GM18909 (cell line): ENCODE measurements at regions not wholly inside any gene's neighbourhood (a gene's known extent, or its start where the extent isn't known, plus 50 kb on each side); places are given as distances from the start of the nearest gene placed in this dataset.
"Not testable (repeated sequence)": the region's sequence is repeated elsewhere in the genome, so short reads cannot be mapped to it uniquely, and the experiment has no call there.

Experiments
- ATAC-seq: cut with Tn5 transposase; IDR thresholded peaks from one replicate; pipeline ENCODE4 v1.9.1; 2021; ENCODE audit warnings: mild to moderate bottlenecking; ENCODE audit not compliant: unreplicated experiment, poor library complexity

DNA sequence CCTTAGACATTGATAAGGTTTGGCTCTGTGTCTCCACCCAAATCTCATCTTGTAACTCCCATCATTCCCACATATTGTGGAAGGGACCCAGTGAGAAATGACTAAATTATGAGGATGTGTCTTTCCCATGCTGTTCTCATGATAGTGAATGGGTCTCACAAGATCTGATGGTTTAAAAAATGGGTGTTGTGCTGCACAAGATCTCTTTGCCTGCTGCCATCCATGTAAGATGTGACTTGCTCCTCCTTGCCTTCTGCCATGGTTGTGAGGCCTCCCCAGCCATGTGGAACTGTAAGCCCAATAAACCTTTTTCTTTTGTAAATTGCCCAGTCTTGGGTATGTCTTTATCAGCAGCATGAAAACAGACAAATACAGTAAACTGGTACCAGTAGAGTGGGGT lies 206.1 kb upstream of the KCND2 start:
- ATAC-seq = not testable (repeated sequence)

DNA sequence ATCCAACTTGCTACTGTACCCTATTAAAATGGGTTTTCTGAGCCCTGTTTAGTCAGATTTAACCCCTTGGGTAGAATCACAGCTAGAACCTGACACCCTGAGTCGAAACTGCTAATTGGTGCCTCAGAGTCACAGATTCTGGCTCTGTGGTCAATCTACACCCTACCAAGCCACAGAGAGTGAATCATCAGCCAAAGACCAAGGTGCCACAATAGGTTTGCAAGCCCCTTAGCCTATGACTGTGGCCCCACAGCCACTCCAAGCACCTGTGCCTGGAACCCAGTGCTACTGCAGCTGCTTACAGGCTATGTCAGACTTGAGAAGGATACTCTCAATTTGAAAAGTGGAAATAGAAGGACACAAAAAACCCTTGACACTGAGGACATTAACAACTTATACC lies 202.8 kb upstream of the KCND2 start:
- no peak for ATAC-seq

DNA sequence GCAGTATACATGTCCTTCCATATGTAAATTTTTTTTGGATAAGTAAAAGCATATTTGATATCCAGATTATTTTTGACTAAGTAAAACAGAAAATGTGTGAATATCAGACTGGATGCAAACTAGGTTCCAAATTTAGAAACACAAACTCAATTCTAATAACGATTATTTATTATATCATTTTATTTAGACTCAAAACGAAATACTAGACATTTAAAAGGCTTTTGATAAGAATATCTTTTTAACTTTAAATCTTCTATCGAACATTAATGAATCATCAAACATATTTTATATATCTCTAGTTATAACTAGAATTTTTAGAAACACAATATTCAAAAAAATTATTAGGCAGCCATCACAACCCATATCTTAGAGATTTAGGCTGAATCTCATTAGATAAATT lies 195.2 kb upstream of the KCND2 start:
- ATAC-seq = no peak

DNA sequence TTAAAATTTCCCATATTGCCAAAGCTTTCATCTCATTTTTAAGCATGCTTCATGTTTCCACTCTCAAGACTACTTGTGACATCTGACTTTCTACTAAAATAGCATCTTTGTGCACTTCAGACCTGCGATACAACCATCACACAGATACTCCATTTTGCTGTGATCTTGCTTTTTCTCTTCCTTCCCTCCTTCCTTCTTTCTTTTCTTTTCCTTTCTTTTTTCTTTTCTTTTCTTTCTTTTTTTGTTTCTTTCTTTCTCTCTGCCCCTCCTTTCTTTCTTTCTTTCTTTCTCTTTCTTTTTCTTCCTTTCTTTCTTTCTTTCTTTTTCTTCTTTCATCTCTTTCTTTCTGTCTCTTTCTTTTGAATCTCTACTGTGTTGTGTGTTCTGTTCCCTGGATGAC lies 194.0 kb upstream of the KCND2 start:
- ATAC-seq = no peak

DNA sequence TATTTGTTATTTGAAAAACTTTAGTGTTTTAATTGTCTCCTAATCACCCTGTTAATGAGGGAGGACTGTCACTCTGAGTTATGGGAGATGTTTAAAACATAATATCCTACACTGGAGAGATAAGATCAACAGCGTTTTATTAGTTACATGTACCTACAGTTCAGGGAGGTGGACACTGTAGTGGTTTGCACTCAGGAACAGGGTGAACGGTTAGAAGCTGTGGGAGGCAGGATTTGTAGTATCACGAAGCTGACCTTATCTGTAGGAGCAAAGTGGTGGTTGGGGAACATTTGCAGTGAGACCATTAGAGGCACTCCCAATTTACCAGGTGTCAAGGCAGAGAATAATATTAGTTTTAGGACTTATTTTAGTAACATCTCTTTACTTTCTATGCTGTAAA lies 193.3 kb upstream of the KCND2 start:
- no peak for ATAC-seq

DNA sequence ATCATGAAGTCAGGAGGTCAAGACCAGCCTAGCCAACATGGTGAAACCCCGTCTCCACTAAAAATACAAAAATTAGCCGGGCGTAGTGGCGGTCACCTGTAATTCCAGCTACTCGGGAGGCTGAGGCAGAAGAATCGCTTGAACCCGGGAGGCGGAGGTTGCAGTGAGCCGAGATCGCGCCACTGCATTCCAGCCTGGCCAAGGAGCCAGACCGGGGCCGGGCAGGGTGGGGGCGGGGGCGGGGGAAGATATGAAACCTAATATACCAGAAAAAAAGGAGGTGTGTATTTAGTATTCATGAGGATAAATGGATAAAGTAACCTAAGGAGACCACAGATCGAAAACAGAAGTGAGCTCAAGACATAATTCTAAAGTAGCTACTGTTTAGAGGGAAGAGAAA lies 186.5 kb upstream of the KCND2 start:
- ATAC-seq = not testable (repeated sequence)

DNA sequence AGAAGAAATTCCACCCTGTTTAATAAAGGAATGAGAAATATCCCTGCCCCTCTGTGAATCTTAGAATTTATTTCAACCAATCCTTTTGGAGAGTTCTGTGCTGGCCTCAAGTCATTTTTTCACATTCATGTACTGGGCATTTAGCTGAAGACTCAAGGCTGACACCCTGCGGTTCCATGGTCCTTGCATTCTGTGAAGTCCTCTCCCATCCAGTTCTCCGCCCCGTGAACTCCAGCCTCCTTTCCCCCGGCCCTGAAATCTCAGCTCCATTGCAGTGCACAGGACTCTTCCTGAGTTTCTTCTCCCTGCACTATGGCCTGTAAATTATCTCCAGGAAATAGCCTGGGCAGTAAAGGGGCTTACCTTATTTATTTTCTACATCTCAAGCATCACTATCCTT lies 183.0 kb upstream of the KCND2 start:
- ATAC-seq = no peak

DNA sequence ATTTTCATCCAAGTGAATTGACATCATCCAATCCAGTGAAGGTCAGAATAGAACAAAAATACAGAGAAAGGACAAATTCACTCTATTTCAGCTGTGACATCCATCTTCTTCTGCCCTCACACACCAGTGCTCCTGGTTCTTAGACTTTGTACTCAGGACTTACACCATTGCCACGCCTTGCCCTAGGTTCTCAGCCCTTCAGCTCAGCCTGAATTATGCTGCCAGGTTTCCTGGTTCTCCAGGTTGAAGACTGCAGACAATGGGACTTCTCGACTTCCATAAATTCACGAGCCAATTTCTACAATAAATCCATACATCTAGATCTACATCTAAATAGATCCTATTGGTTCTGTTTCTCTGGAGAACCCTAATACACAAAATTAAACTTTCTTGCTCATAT lies 181.2 kb upstream of the KCND2 start:
- ATAC-seq = no peak

DNA sequence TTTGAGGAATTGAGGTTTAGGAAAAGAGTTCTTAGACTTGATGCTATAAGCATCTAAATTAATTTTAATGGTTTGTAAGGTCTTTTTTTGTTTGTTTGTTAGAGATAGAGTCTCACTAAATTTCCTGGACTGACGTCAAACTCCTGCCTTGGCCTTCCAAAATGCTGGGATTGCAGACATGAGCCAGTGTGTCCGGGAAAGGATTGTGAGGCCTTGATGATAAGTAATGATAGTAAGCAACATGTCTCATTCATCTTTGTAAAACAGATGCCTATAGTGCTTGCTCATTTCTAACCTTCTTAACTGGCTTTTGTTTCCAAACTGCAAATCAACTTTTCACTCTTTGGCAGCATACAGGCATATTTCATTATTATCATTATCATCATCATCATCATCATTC lies 176.0 kb upstream of the KCND2 start:
- no peak for ATAC-seq

DNA sequence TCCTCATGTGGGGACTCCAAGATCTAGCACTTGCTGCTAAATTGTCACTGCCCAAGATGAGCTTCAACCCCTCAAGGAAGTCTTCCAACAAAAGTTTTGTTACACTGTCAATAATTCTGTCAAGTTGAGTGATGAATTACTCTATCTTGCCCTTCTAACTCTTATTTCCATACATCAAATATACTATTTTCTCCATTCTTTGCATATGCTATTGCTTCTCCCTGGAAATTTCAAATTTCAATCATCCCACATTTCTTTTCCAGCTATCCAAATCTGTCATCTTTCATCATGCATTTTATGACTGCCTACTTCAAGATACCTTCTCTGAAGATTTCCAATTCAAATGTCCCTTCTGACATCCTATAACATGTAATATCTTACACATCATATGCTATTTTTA lies 175.2 kb upstream of the KCND2 start:
- ATAC-seq = no peak

DNA sequence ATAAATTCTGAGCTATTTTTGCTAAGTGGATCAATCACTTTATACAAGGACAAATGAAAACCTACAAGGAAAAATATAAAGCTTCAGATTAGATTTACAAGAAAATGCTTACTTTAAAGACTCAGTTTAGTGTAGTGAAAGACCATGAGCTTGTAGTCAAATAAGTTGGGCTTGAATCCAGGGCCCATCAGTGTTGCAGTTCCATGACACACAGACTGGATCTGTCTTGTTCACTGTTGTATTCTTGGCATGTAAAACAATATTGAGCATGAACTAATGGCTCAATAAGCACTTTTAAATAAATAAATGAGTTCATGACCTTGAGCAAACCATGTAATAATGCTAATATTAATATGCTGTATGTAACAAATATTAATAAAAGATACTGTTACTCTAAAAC lies 164.6 kb upstream of the KCND2 start:
- ATAC-seq = no peak

DNA sequence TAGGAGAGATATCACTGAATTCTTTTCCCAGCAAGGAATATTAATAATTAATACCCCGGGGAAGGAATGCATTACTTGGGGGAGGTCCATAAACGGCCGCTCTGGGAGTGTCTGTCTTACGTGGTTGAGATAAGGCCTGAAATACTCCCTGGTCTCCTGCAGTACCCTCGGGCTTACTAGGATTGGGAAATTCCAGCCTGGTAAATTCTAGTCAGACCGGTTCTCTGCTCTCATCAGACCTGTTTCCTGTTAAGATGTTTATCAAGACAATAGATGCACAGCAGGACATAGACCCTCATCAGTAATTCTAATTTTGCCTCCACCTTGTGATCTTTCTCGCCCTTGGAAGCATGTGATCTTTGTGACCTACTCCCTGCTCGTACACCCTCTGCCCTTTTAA lies 162.8 kb upstream of the KCND2 start:
- no peak for ATAC-seq

DNA sequence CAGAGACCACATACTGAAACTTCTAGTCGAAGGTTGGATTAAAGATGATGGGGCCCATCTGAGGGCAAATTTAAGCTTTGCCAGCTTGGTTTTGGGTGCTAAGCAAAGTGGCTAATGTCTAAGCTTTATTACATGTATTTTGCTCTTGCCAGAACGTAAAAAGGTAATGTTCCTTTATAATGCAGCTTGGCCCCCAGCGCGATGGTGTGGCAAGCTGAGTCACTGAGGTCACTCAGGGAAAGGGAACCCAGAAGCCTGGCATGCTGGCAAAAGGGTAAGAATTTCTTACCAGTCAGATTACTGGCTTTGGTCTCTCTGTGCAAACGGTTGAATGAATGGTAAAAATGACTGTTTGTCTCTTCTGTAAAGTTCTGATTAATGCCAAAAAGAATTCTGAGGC lies 158.3 kb upstream of the KCND2 start:
- ATAC-seq = no peak

DNA sequence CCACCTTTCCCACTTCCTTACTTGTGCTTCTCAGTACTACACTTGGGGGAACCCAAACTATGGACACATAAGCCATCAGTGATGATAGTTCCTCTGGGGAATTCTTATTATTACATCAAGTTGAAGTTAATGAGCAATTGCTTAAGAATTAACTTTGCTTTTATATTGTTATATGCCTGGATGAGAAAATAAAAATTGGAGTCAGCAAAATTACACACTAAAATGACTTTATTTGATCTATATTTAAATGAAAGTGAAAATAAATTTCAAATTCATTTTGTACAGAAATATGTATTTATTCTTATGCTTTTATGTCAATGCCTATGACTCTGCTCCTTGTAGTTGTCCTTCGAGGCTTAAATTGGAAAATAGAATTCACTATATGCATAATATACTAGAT lies 149.4 kb upstream of the KCND2 start:
- ATAC-seq = no peak

DNA sequence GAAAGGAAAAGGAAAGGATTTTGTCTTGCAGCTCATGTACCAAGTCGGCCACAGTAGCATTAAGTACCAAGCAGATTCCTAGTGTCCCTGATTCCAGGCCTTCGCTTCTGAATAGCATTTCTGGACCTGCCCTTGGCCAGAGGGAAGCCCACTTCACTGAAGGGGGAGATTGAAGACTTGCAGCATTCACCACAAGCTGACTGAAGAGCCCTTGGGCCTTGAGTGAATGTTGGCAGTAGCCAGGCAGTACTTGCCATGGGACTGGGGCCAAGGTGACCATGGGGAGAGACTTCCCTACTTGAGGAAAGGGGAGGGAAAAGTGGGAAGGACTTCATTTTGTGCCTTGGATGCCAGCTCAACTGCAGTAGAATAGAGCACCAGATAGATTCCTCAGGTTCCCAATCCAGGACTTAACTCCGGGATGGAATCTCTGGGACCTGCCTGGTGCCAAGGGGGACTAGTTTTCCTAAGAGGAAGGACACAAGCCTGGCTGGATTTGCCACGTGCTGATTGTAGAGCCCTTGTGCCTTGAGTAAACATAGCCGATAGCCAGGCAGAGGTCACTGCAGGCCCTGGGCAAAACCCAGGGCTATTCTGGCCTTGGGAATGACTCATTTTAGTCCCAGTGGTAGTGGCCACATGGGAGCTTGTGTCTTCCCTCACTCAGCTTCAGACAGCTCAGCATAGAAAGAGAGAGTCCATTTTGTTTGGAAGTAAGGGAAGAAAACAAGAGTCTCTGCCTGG lies 141.7 kb upstream of the KCND2 start:
- no peak for ATAC-seq

DNA sequence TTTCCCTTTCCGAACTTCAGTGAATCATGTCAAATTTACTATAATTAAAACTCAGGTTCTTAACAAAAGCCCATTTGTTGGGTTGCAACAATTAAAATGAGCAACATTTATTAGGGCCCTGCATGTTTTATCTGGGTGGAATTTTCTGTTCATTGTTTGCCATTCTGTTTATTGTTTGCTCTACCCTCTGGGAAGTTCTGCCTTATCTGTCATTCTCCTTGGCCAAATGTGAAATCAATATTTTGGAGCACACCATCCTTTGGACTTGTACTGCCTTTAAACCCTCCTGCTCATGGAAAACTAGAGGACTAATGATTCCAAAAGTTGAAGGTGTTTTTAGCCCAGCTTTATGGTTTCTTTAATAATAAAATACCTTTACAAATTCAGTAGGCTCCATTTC lies 134.5 kb upstream of the KCND2 start:
- ATAC-seq = no peak

DNA sequence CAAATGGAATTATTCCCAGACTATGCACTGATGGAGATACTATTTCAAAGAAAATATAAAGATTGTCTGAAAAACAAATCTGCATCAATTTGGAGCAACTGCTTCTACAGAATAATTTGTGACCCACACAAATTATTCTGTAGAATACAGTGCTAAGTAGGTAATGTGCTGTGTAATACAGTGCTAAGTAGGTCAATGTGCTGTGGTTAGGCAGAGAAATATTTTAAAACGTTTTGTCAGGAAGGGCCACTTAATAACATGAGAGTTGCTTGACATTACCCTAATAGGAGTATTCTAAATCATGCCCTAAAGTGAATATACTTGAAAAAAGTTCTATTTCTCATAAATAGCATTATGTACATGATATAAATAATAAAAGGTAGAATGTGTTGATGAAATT lies 116.5 kb upstream of the KCND2 start:
- ATAC-seq = no peak

DNA sequence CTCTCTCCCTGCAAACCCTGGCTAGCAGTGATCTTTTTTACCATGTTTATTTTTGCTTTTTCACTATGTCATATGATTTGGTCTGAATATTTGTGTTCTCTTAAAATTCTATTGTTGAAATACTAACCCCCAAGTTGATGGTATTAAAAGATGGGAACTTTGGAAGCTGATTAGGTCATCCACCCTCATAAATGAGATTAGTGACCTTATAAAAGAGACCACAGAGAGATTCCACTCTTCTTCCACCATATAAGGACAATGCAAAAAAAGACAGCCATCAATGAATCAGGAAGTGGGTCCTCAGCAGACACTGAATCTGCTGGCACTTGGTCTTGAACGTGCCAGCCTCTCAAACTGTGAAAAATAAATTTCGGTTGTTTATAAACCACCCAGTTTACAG lies 112.8 kb upstream of the KCND2 start:
- no peak for ATAC-seq

DNA sequence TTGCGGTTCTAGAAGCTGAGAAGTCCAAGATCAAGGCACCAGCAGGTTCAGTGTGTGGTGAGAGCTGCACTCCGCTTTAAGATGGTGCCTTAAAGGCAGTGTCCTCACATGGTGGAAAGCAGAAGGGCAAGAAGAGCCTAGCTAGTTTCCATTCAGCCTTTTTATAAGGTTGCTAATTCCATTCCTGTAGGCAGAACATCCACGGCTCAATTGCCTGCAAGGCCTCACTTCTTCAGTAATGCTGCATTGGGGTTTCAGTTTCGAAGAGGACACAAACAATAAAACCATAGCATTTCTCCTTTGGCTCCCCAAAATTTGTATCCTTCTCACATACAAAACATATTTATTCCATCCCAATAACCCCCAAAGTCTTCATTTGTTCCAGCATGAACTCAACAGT lies 109.5 kb upstream of the KCND2 start:
- ATAC-seq = no peak

DNA sequence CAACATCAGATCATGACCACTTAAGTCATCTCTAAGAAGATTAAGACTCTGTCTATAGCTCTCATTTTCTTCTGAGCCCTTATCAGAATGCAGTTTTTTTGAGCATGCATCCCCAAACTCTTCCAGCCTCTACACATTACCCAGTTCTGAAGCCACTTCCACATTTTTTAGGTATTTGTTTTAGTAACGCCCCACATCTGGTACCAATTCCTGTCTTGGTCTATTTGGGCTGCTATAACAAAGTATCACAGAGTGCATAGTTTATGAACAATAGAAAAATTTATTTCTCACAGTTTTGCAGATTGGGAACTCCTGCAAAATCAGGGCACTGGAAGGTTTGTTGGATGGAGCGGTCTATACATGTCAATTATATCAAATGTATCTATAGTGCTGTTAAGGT lies 107.7 kb upstream of the KCND2 start:
- ATAC-seq = no peak

DNA sequence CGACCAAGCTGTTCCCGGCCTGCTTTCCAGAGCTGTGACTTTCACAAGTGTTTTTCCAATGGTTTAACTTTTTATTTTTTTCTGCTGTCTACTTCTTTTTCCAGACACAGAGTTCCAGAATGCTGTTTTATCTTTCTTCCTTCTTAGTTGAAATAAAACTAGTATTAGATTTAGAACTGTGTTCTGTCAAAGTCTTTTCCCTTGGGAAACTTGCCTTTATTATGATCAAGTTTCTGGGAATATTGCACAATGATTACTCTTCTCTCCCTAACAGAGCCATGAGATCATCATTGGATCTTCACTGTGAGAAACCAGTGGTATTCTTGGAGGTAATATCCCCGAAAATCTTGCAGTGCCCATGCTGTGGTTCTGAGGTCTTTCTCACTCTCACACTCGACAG lies 104.9 kb upstream of the KCND2 start:
- no peak for ATAC-seq

DNA sequence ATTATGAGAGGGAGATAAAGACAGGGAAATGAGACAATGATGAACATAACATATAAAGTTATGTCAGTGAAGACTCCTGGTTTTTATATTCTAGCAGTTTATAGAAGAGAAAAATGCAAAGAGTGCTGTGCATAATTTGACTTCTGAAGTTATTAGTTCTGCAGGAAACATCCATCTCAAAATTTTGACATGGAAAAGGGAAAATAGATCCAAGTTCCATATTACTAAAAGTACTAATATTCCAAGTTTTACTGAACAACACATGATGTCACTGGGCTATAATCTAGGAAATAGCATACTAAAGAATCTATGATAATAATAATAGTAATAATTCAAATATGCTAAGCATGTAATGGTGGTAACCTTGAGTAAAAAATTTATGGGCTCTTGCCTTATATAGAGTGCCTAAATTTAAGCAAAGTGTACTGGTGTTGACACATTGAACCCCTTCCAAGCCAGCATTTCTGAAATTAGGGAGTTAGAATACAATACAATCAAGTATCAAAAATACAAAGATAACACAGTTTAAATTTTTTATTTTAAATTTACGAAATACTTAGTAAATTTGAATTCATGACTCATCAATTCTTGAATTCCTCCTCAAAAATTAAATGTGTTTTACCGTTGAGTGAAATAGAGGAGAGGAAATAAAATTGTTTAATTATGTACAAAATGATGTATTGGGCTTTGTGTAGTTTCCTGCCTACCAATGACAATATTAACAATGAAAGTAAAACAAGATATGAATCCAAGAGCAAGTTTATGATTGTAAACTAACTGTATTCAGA lies 102.8 kb upstream of the KCND2 start:
- no peak for ATAC-seq
